Coronary artery (tissue), 2 donors: ENCODE measurements at regions not wholly inside any gene's neighbourhood (a gene's known extent, or its start where the extent isn't known, plus 50 kb on each side); places are given as distances from the start of the nearest gene placed in this dataset.
A peak's percentile ranks its signal among the peaks of the same experiment; 100 is the strongest.

Experiments
- DNase-seq: peaks from one replicate; pipeline ENCODE4 v3.0.0-alpha.2; 2017; ENCODE audit warnings: low spot score
- H3K27ac ChIP-seq, 2 donors: fragments of 200-600 bp; sonication (generic); one replicate each; pipeline ENCODE4 v1.5.1; 2016 to 2019
- H3K4me3 ChIP-seq: fragments of 200-600 bp; sonication (generic); 2 replicates; pipeline ENCODE4 v1.5.1; 2016; ENCODE audit warnings: mild to moderate bottlenecking, moderate library complexity
- CTCF ChIP-seq: fragments of 200-600 bp; sonication (generic); IDR thresholded peaks from one replicate; pipeline ENCODE4 v1.5.1; 2019; ENCODE audit warnings: antibody characterized with exemption

- DNase-seq, result no peak
- TF ChIP-seq CTCF, result no peak
- Histone ChIP-seq H3K4me3 (no peak overlapping the region), H3K27ac (peak overlapping the region in 1 of 2 donors; percentile 13)
Observed at GRCh38 chr3:177827511-177828207, 630.4 kb upstream of the TBL1XR1 start.

GRCh38 chr3:177828208-177828565 is 630.9 kb upstream of the TBL1XR1 start:
- Histone ChIP-seq H3K27ac (no peak overlapping the region), H3K4me3 (no peak overlapping the region)
- TF ChIP-seq CTCF, result no peak
- no peak for DNase-seq

GRCh38 chr3:177830411-177830849 is 633.1 kb upstream of the TBL1XR1 start:
- no peak for DNase-seq
- peak overlapping the region; percentile 10 to 67 for H3K27ac ChIP-seq
- TF ChIP-seq CTCF, result no peak
- no peak overlapping the region for H3K4me3 ChIP-seq

GRCh38 chr3:177831361-177831760 is 634.1 kb upstream of the TBL1XR1 start:
- TF ChIP-seq CTCF, result no peak
- no peak overlapping the region for H3K4me3 ChIP-seq
- H3K27ac ChIP-seq, result peak overlapping the region in 1 of 2 donors; percentile 67
- no peak for DNase-seq

- H3K27ac ChIP-seq, result no peak overlapping the region
- no peak overlapping the region for H3K4me3 ChIP-seq
- TF ChIP-seq CTCF, result no peak
- DNase-seq, result no peak
Observed at GRCh38 chr3:177832880-177833279, 635.6 kb upstream of the TBL1XR1 start.

- DNase-seq, result no peak
- H3K4me3 ChIP-seq, result no peak overlapping the region
- no peak overlapping the region for H3K27ac ChIP-seq
- no peak for TF ChIP-seq CTCF
Observed at GRCh38 chr3:177833332-177833731, 636.0 kb upstream of the TBL1XR1 start.

GRCh38 chr3:177835008-177835407 is 637.7 kb upstream of the TBL1XR1 start:
- DNase-seq, result no peak
- Histone ChIP-seq H3K4me3 (no peak overlapping the region), H3K27ac (peak overlapping the region in 1 of 2 donors; percentile 68)
- no peak for TF ChIP-seq CTCF
